AG10803 (cell line): ENCODE measurements at regions not wholly inside any gene's neighbourhood (a gene's known extent, or its start where the extent isn't known, plus 50 kb on each side); places are given as distances from the start of the nearest gene placed in this dataset.

Source experiments
- DNase-seq: peaks from one replicate; pipeline ENCODE4 v3.0.0; 2010; ENCODE audit warnings: low read depth
- H3K4me3 ChIP-seq: 2 replicates; pipeline ENCODE4 v1.5.1; 2011; ENCODE audit warnings: mild to moderate bottlenecking, low read length, control low read depth
- CTCF ChIP-seq: conservative IDR thresholded peaks from 2 replicates; pipeline ENCODE4 v1.5.1; 2011; ENCODE audit warnings: mild to moderate bottlenecking, low read length, control low read depth, inconsistent platforms

- no peak for TF ChIP-seq CTCF
Observed at GRCh38 chr5:58149746-58150145, 310.1 kb downstream of the PLK2 start.

DNA sequence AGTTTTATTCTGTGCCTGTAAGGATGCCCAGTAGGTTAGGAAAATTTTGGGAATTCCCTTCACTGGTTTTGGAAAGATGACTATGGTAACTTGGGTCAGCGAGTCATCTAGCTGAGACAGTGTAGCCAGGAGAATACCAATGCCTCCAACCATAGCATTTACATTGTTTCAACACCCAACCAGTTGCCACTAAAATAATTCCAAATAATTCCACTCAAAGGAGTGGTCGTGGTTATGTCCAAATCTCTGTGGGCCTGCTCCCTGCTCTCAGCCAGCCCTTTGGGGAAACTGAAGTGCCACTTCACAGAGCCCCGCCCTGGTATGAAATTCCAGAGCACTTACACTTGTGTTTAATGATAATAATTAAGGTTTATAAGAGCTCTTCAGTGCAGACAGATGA lies 310.5 kb downstream of the PLK2 start:
- no peak overlapping the region for H3K4me3 ChIP-seq
- TF ChIP-seq CTCF, result no peak
- DNase-seq, result peak; percentile 76

More at GRCh38 chr5:58149746-58150145, 310.1 kb downstream of the PLK2 start:
- no peak for DNase-seq
- H3K4me3 ChIP-seq, result no peak overlapping the region

GRCh38 chr5:58148254-58148775 lies 311.6 kb downstream of the PLK2 start:
- peak; percentile 53 for DNase-seq
- no peak overlapping the region for H3K4me3 ChIP-seq
- no peak for TF ChIP-seq CTCF

DNA sequence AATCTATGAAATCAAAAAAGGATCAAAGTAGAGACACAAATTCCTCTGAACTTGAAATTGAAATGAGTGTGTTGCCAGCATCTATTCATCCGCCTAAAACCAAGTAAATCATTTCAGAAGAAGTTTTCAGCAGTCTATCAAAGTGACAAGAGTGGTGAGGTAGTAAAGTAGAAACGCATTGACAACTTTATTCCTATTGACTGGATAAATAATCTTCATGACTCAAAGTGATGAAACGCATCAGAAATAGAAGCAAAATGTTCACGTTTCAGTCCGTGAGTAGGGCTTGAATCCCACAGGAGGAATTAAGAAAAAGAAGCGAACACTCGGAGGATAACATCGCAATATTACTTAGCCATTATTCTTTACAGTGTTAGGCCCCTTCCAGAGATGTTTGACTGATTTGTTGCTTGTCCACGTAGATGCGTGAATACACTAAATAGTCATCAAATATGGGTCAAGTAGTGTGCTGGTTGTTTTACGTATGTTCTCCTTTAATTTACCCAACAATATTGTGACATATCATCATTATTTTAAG lies 314.4 kb downstream of the PLK2 start:
- DNase-seq, result no peak
- TF ChIP-seq CTCF, result no peak
- H3K4me3 ChIP-seq, result no peak overlapping the region

- DNase-seq, result no peak
- H3K4me3 ChIP-seq, result no peak overlapping the region
- TF ChIP-seq CTCF, result no peak
Observed at GRCh38 chr5:58143727-58144126, 316.2 kb downstream of the PLK2 start.

GRCh38 chr5:58143181-58143580 lies 316.7 kb downstream of the PLK2 start:
- H3K4me3 ChIP-seq, result no peak overlapping the region
- no peak for DNase-seq
- TF ChIP-seq CTCF, result no peak

DNA sequence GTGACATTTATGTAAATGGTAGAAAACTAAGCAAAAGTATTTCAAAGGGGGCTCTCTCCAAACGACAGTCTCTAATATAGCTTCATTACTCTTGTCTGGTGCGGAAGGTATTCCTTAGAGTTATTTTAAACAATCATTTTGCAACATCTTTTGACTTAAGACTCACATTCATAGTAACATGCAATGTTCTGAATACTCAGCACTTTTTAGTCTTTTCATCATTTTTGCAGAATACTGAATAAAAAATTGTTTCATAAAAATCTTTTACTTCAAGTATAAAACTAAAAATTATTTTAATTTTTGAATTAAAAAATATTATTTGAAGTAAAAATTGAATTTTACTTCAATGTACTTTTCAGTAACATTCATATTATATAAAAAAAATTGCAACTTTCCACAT lies 321.1 kb downstream of the PLK2 start:
- no peak for TF ChIP-seq CTCF
- no peak for DNase-seq
- H3K4me3 ChIP-seq, result no peak overlapping the region
